ENCODE measurements at regions not wholly inside any gene's neighbourhood (a gene's known extent, or its start where the extent isn't known, plus 50 kb on each side); places are given as distances from the start of the nearest gene placed in this dataset.
"Not testable (repeated sequence)": the region's sequence is repeated elsewhere in the genome, so short reads cannot be mapped to it uniquely, and the experiment has no call there.

- DNase-seq = no peak
These were observed 64.3 kb upstream of the TINAGL1 start for GRCh38 chr1:31511848-31512615.

- DNase-seq = no peak
These were observed 62.2 kb upstream of the TINAGL1 start for GRCh38 chr1:31514117-31514516.

GRCh38 chr1:31515056-31515775 is 61.1 kb upstream of the TINAGL1 start:
- no peak for DNase-seq

- no peak for DNase-seq
These were observed 60.4 kb upstream of the TINAGL1 start for GRCh38 chr1:31515936-31516335.

- DNase-seq = no peak
These were observed 59.0 kb upstream of the TINAGL1 start for GRCh38 chr1:31517301-31517700.

GRCh38 chr1:31517986-31518385 is 58.3 kb upstream of the TINAGL1 start:
- DNase-seq = not testable (repeated sequence)

- no peak for DNase-seq
These were observed 54.4 kb upstream of the TINAGL1 start for GRCh38 chr1:31521761-31522555.

- no peak for DNase-seq
These were observed 53.8 kb upstream of the TINAGL1 start for GRCh38 chr1:31522556-31522845.

GRCh38 chr1:31523012-31523411 is 53.3 kb upstream of the TINAGL1 start:
- DNase-seq = peak; percentile 13

- DNase-seq = peak; percentile 17
These were observed 52.5 kb upstream of the TINAGL1 start for GRCh38 chr1:31523769-31524168.

- DNase-seq = no peak
These were observed 52.0 kb upstream of the TINAGL1 start for GRCh38 chr1:31524186-31524901.

Measured in activated CD4-positive, alpha-beta T cell treated with anti-CD3 and anti-CD28 coated beads for 48 hours (primary cell).